PC-3 (cell line): ENCODE measurements at regions not wholly inside any gene's neighbourhood (a gene's known extent, or its start where the extent isn't known, plus 50 kb on each side); places are given as distances from the start of the nearest gene placed in this dataset.

Experiments used
- ATAC-seq: fragments of 200-7000 bp; cut with Tn5 transposase; 2 replicates; pipeline ENCODE4 v1.9.1; 2020; ENCODE audit warnings: mild to moderate bottlenecking, moderate library complexity
- BruUV-seq: library from RNA; stranded (reverse); fragments of 400-500 nt; replicated peaks from 2 replicates; lab custom pipeline; 2021; lab: Mats Ljungman, UMichigan
- CTCF ChIA-PET: fragments of 300-600 bp; sonication (Branson Sonifier 250); formaldehyde crosslinking; loops from one replicate; lab custom pipeline; 2022; ENCODE audit warnings: antibody characterized with exemption; lab: Charles Lee
- POLR2A ChIA-PET: fragments of 300-600 bp; sonication (Branson Sonifier 250); formaldehyde crosslinking; loops from one replicate; lab custom pipeline; 2022; ENCODE audit warnings: antibody characterized with exemption; ENCODE audit not compliant: unreplicated experiment; lab: Charles Lee
- DNase-seq: peaks from one replicate; pipeline ENCODE4 v3.0.0-alpha.2; 2015
- H2AFZ ChIP-seq: fragments of 300-600 bp; sonication (generic); 2 replicates; pipeline ENCODE4 v1.6.0; 2016; ENCODE audit warnings: antibody characterized with exemption, low read length
- H3F3A ChIP-seq: fragments of 300-600 bp; sonication (generic); one replicate; pipeline ENCODE4 v1.6.0; 2017; ENCODE audit warnings: antibody characterized with exemption, low read length, control low read depth, mild to moderate bottlenecking; ENCODE audit not compliant: unreplicated experiment
- H3K27ac ChIP-seq: fragments of 300-600 bp; sonication (generic); 2 replicates; pipeline ENCODE4 v1.5.1; 2016; ENCODE audit warnings: mild to moderate bottlenecking, low read length
- H3K27me3 ChIP-seq: fragments of 300-600 bp; sonication (generic); 2 replicates; pipeline ENCODE4 v1.6.1; 2016; ENCODE audit warnings: low read length, mixed read lengths
- H3K36me3 ChIP-seq: fragments of 300-600 bp; sonication (generic); 2 replicates; pipeline ENCODE4 v1.6.1; 2016; ENCODE audit warnings: low read depth, mixed run types, low read length, mixed read lengths
- H3K4me1 ChIP-seq: fragments of 300-600 bp; sonication (generic); 2 replicates; pipeline ENCODE4 v1.5.1; 2016; ENCODE audit warnings: low read length; ENCODE audit not compliant: insufficient read depth
- H3K4me2 ChIP-seq: fragments of 300-600 bp; sonication (generic); 2 replicates; pipeline ENCODE4 v1.6.0; 2016; ENCODE audit warnings: low read length
- H3K4me3 ChIP-seq: fragments of 300-600 bp; sonication (generic); 2 replicates; pipeline ENCODE4 v1.5.1; 2016; ENCODE audit warnings: mild to moderate bottlenecking, low read length, mixed read lengths
- H3K79me2 ChIP-seq: fragments of 300-600 bp; sonication (generic); 2 replicates; pipeline ENCODE4 v1.6.1; 2017; ENCODE audit warnings: low read length, mixed read lengths
- H3K9ac ChIP-seq: fragments of 300-600 bp; sonication (generic); 2 replicates; pipeline ENCODE4 v1.6.0; 2016; ENCODE audit warnings: mild to moderate bottlenecking, low read length
- H3K9me2 ChIP-seq: fragments of 300-600 bp; sonication (generic); replicated peaks from 2 replicates; pipeline ENCODE4 v1.6.1; 2016; ENCODE audit warnings: mixed run types, low read length, mixed read lengths
- H3K9me3 ChIP-seq: fragments of 300-600 bp; sonication (generic); 2 replicates; pipeline ENCODE4 v1.6.1; 2016; ENCODE audit warnings: low read length, mixed read lengths
- H4K20me1 ChIP-seq: fragments of 300-600 bp; sonication (generic); 2 replicates; pipeline ENCODE4 v1.6.1; 2016; ENCODE audit warnings: low read length, mixed read lengths
- EZH2 ChIP-seq: fragments of 300-600 bp; sonication (generic); IDR thresholded peaks from one replicate; pipeline ENCODE4 v1.6.1; 2017; ENCODE audit warnings: antibody characterized with exemption, mild to moderate bottlenecking, low read length; ENCODE audit not compliant: unreplicated experiment
- EZH2phosphoT487 ChIP-seq: fragments of 300-600 bp; sonication (generic); IDR thresholded peaks from 2 replicates; pipeline ENCODE4 v1.6.1; 2018; ENCODE audit warnings: mild to moderate bottlenecking, antibody characterized with exemption, low read length, borderline replicate concordance
- intact Hi-C: fragments of 100-400 bp; cut with micrococcal nuclease; formaldehyde crosslinking; loops from 2 replicates; pipeline ENCODE4 v1.9.0; 2023
- TF ChIP-seq, protein P1 (sequence below): fragments of 300-600 bp; sonication (generic); conservative IDR thresholded peaks from 2 replicates; pipeline ENCODE4 v1.5.1; 2017; ENCODE audit warnings: antibody characterized with exemption, low read depth, mild to moderate bottlenecking, low read length

- H3K27me3 ChIP-seq = no peaks in the 10 kb centered on the region
- no peaks in the 10 kb centered on the region for H3K79me2 ChIP-seq
- H3K4me3 ChIP-seq = no peak overlapping the region
- no peak overlapping the region for H3K9ac ChIP-seq
- ATAC-seq (no peak), DNase-seq (no peak)
- no peak overlapping the region for H2AFZ ChIP-seq
- no peaks in the 10 kb centered on the region for H3K9me2 ChIP-seq
- H3K27ac ChIP-seq = no peak overlapping the region
- POLR2A ChIA-PET = no interaction called here
- no peaks in the 10 kb centered on the region for H3K36me3 ChIP-seq
- BruUV-seq = no TSS peak
- no peaks in the 10 kb centered on the region for H3F3A ChIP-seq
- CTCF ChIA-PET = no interaction called here
- intact Hi-C loops = no loop called here
- H3K9me3 ChIP-seq = no peaks in the 10 kb centered on the region
- no peak for TF ChIP-seq EZH2
- TF ChIP-seq EZH2phosphoT487 = no peak
- TF ChIP-seq, protein P1, sequence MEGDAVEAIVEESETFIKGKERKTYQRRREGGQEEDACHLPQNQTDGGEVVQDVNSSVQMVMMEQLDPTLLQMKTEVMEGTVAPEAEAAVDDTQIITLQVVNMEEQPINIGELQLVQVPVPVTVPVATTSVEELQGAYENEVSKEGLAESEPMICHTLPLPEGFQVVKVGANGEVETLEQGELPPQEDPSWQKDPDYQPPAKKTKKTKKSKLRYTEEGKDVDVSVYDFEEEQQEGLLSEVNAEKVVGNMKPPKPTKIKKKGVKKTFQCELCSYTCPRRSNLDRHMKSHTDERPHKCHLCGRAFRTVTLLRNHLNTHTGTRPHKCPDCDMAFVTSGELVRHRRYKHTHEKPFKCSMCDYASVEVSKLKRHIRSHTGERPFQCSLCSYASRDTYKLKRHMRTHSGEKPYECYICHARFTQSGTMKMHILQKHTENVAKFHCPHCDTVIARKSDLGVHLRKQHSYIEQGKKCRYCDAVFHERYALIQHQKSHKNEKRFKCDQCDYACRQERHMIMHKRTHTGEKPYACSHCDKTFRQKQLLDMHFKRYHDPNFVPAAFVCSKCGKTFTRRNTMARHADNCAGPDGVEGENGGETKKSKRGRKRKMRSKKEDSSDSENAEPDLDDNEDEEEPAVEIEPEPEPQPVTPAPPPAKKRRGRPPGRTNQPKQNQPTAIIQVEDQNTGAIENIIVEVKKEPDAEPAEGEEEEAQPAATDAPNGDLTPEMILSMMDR = no peak
- H3K4me2 ChIP-seq = no peak overlapping the region
- peaks cover 5% of the 10 kb centered on the region for H3K4me1 ChIP-seq
- H4K20me1 ChIP-seq = no peaks in the 10 kb centered on the region
Measured at GRCh38 chr2:236763857-236764256, 194.2 kb downstream of the ACKR3 start.

GRCh38 chr2:236764716-236765115 is 195.1 kb downstream of the ACKR3 start:
- Histone ChIP-seq H3K27me3 (no peaks in the 10 kb centered on the region), H3K9ac (no peak overlapping the region), H3K9me2 (no peaks in the 10 kb centered on the region), H3K9me3 (no peaks in the 10 kb centered on the region), H3K79me2 (no peaks in the 10 kb centered on the region), H3K4me2 (no peak overlapping the region), H2AFZ (no peak overlapping the region), H3K36me3 (no peaks in the 10 kb centered on the region), H3F3A (peaks cover 5% of the 10 kb centered on the region), H3K27ac (no peak overlapping the region), H3K4me3 (no peak overlapping the region), H3K4me1 (peaks cover 14% of the 10 kb centered on the region), H4K20me1 (no peaks in the 10 kb centered on the region)
- no TSS peak for BruUV-seq
- no peak for ATAC-seq
- DNase-seq = no peak
- CTCF ChIA-PET = no interaction called here
- POLR2A ChIA-PET = no interaction called here
- TF ChIP-seq EZH2 (no peak), EZH2phosphoT487 (no peak)
- TF ChIP-seq, protein P1 = no peak
- intact Hi-C loops = no loop called here

- H3K27me3 ChIP-seq = no peaks in the 10 kb centered on the region
- no peak for ATAC-seq
- BruUV-seq = no TSS peak
- peaks cover 5% of the 10 kb centered on the region for H3F3A ChIP-seq
- DNase-seq = no peak
- TF ChIP-seq, protein P1 = no peak
- TF ChIP-seq EZH2phosphoT487 (no peak), EZH2 (no peak)
- H3K79me2 ChIP-seq = no peaks in the 10 kb centered on the region
- H3K27ac ChIP-seq = no peak overlapping the region
- no peaks in the 10 kb centered on the region for H3K9me3 ChIP-seq
- H4K20me1 ChIP-seq = no peaks in the 10 kb centered on the region
- no peaks in the 10 kb centered on the region for H3K36me3 ChIP-seq
- no peak overlapping the region for H3K9ac ChIP-seq
- H3K4me2 ChIP-seq = no peak overlapping the region
- intact Hi-C loops = no loop called here
- peaks cover 22% of the 10 kb centered on the region for H3K4me1 ChIP-seq
- ChIA-PET CTCF (no interaction called here), POLR2A (no interaction called here)
- H2AFZ ChIP-seq = no peak overlapping the region
- H3K4me3 ChIP-seq = no peak overlapping the region
- H3K9me2 ChIP-seq = no peaks in the 10 kb centered on the region
Measured at GRCh38 chr2:236765478-236765877, 195.9 kb downstream of the ACKR3 start.
